GM19240 (cell line): ENCODE measurements at regions not wholly inside any gene's neighbourhood (a gene's known extent, or its start where the extent isn't known, plus 50 kb on each side); places are given as distances from the start of the nearest gene placed in this dataset.

Experiments
- DNase-seq: peaks from one replicate; pipeline ENCODE4 v3.0.0; 2011; ENCODE audit warnings: low spot score; ENCODE audit not compliant: insufficient read length

GRCh38 chr11:112583261-112583893, 322.7 kb upstream of the PLET1 start:
- peak; percentile 16 for DNase-seq

DNA sequence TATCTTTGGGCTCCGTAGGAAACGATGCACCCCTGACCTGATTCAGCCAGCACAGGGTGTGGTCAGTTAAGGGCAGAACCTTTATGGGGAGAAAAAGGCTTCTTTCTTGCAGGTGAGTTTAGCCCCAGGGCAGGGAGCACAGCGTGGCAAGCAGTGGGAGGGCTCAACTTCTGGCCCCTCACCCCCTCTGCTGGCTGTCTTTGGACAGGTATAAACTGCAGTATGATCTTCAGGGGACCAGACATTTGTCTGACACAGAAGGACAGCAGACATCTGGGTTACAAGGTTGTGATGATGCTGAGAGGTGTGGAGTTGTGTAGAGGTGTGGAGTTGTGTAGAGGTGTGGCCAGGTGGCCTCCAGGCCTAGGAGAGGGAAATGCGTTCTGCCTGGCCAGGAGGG, 324.0 kb upstream of the PLET1 start:
- DNase-seq = no peak

DNA sequence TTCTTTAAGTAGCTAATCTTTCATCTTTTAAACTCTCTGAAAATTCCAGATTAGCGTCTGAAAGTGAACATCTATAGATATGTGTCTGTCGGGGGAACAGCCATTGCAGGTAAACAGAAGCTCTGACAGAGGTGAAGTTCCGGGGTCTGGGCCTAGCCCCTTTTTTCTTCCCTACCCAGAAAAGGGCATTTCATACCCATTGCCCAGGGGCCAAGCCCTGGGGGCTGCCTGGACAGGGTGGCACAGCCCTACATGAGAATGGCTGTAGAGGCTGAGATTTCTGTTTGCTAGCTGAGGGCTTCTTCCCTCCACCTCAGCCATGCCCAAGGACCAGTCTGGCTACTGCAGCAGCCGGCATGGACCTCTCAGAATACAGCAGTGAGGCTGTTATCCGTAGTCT, 327.0 kb upstream of the PLET1 start:
- DNase-seq = no peak

DNA sequence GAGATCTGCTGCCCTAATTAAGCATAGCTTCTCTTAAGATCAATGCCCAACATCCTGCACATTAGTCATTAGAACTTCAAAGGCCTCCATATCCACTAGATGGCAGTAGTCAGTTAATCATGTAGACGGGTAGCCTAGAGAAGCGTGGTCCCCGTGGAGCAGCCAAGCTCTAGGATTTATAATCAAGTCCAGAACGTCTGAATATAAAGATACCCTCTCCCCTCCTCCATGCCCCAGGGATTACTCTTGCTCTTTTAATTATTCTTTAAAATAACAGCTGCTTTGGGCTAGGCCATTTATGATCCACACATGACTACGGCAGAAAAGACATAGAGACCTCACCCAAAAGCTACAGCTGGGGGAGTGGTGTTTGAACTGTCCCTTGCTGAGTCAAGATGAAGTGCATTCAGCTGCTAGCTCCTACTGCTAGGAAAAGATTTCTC, 327.6 kb upstream of the PLET1 start:
- DNase-seq = no peak

GRCh38 chr11:112589155-112589554, 328.5 kb upstream of the PLET1 start:
- DNase-seq = no peak

- DNase-seq = no peak
Observed at GRCh38 chr11:112590764-112591163, 330.1 kb upstream of the PLET1 start.

DNA sequence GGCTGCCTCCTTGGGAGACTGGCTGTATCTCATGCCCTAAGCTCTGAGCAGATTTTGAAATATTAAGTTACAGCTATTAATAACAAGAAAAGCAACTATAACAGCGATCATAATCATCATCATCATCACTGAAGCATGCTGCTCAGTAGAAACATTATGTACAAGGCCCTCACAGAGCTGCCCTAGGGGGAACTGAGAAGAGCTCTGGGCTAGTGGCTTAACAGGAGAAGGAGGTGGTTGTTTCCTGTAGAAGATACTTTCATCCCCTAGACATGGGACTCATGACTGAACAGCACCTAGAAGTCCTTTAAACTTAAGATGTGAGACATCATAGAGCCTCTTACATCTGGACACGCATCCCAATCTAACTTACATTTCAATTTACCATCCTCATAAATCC, 332.8 kb upstream of the PLET1 start:
- no peak for DNase-seq

DNA sequence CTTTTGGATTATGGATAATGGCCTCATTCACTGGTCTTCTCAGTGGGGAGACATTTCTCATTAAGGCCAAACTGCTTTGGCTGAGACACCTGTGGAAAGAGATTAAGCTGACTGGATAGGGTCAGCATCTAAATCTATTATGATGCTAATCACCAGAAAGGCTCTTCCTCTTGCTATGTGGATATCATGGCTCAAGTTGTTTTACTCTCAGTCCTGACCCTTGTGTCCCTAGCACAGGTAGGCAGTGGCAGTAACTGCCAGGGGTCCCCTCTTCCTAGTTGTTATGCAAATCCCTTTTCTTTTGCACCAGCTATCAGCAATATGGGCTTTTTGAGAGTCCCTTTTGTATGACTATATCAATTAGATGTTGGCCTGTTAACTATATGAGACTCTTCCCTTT, 335.7 kb upstream of the PLET1 start:
- no peak for DNase-seq

- no peak for DNase-seq
Observed at GRCh38 chr11:112597286-112597790, 336.7 kb upstream of the PLET1 start.

GRCh38 chr11:112599265-112599664, 338.6 kb upstream of the PLET1 start:
- DNase-seq = no peak

GRCh38 chr11:112599856-112600533, 339.3 kb upstream of the PLET1 start:
- DNase-seq = no peak

- no peak for DNase-seq
Observed at GRCh38 chr11:112605093-112605666, 344.5 kb upstream of the PLET1 start.

GRCh38 chr11:112606656-112607055, 346.0 kb upstream of the PLET1 start:
- DNase-seq = no peak

DNA sequence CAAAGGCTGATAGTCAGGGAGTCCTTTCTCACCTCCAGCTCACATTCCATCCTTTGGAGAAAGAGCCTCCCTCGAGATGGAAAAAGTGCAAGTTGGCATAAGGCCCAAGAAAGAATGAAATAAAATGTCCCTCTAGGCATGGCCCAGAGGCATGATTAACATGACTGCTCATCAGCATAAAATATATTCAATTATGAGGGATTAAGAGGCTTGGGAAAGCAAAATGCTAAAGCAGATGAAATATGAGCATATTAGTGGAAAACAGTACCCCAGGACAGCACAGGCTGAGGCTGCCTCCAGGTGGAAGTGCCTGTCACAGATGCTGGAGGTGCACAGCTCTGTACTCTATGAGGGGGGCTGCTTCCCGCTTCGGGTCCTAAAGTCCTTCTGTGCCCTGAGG, 347.8 kb upstream of the PLET1 start:
- DNase-seq = no peak

DNA sequence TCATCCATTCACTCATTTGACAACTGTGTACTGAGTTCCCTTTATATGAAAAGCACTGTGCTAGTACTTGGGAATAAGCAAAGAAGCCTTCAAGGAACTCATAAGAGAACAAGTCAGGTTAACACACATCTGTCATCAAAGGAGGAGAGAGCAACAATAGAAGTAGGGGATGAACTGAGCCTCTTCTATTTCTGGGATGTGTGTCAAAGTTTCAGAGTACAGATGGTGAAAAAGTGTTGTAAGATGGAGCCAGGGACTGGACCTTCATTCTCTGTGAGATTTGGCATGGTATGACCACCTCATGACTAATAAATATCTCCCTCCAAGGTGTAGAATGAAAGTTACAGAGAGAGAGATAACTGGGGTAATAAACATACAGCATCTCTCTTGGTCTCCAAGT, 349.8 kb upstream of the PLET1 start:
- DNase-seq = no peak

GRCh38 chr11:112610996-112611750, 350.0 kb upstream of the NCAM1 start:
- no peak for DNase-seq

- no peak for DNase-seq
Observed at GRCh38 chr11:112611771-112612170, 349.4 kb upstream of the NCAM1 start.

- DNase-seq = no peak
Observed at GRCh38 chr11:112612250-112612849, 348.9 kb upstream of the NCAM1 start.

DNA sequence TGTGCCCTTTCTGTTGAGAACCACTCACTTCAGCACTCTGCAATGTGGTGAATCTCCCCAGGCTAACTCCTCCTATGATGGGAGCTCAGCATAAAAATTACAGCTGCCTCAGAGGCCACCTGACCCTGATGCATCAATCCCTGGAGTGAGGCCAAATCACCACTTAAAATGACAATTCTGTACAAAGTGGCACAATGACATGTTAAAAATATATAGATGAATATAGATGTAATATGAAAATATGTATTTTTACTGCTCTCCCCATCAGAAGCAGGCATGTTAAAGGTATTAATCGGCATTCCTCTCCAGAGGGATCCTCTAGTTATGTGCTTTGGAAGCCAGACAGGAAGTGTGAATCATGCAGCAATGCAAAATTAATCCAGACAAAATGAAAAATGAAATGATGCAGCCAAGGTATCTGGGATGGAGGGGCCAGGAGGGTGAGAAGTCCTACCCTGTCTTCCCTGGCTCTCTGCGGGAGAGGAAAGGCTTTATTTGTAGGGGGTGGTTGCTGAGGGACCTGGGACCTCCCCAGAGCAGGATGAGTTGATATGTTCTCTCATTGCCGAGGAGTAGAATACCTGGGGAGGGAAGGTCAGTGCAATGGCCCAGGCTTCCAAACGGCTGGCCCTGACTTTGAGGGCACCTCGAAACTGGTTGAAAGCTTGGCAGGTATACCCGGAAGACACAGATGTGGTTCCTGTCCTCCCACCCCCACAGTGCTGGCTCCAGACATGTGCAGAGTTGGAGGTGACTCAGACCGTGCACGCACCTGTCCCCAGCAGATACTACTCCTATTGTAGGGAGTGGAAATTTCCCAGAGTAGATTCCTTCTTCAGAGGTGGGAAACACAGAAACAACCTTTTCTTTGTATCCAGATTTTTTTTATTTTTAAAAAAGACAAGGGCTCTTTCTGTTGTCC, 347.9 kb upstream of the NCAM1 start:
- DNase-seq = no peak

DNA sequence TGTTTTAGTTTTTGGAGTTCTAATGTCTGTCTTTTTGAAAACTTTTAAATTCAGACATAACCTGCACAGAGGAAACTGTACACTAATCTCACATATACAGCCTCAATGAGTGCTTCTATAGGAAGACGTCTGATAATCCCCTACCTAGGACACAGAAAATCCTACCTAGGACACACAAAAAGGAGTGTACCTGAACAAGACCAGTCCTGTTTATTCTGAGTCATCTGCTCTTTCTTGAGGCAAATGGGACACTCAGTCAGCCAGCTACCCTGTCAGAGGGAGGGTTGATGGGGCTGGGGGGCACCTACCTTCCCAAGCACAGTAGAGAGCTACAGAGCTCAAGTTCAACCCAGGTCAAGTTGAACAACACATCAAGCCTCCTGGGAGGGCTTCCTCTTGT, 346.6 kb upstream of the NCAM1 start:
- DNase-seq = no peak

GRCh38 chr11:112615238-112615637, 346.0 kb upstream of the NCAM1 start:
- DNase-seq = no peak
